ENCODE measurements at regions not wholly inside any gene's neighbourhood (a gene's known extent, or its start where the extent isn't known, plus 50 kb on each side); places are given as distances from the start of the nearest gene placed in this dataset.

DNA sequence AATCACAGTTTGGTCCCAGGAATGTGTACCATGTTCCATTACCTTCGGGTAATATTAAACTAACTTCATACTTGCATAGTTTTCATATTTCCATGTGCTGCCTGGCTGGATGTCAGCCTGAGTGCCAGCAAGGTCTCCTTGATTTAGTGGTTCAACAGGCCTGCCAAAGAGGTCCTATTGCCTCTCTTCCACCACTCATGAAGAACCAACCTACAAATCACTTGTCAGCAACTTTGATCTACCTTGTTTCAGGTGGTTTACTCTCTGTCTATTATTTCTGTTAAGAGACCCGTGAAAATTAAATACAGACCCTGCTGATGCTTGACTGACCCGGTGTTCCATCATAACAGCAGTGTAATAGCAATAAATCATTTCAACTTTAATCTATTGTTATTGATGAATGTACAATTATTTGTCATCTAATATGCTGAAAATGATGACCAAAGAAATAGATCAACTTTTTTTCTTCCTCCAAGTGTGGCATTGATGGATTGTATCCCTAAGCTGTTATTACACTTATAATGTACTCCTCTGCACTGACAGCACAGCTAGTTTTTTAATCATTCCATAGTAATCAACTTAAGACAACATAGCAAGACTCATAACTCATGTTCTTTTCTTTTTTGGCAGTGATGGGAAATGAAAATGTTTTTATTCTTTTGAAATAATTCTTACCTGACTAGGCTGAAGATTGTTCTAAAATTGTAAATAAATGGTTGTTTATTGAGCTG lies 1220.2 kb upstream of the ACVR2A start:
- H3K4me3 ChIP-seq (ENCODE audit: low read length) = no peak overlapping the region
- no peak for DNase-seq (ENCODE audit: low read depth)
- TF ChIP-seq, protein P1, sequence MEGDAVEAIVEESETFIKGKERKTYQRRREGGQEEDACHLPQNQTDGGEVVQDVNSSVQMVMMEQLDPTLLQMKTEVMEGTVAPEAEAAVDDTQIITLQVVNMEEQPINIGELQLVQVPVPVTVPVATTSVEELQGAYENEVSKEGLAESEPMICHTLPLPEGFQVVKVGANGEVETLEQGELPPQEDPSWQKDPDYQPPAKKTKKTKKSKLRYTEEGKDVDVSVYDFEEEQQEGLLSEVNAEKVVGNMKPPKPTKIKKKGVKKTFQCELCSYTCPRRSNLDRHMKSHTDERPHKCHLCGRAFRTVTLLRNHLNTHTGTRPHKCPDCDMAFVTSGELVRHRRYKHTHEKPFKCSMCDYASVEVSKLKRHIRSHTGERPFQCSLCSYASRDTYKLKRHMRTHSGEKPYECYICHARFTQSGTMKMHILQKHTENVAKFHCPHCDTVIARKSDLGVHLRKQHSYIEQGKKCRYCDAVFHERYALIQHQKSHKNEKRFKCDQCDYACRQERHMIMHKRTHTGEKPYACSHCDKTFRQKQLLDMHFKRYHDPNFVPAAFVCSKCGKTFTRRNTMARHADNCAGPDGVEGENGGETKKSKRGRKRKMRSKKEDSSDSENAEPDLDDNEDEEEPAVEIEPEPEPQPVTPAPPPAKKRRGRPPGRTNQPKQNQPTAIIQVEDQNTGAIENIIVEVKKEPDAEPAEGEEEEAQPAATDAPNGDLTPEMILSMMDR (conservative IDR thresholded peaks at IDR 0.05; ENCODE audit: low read depth, low read length) = no peak

DNA sequence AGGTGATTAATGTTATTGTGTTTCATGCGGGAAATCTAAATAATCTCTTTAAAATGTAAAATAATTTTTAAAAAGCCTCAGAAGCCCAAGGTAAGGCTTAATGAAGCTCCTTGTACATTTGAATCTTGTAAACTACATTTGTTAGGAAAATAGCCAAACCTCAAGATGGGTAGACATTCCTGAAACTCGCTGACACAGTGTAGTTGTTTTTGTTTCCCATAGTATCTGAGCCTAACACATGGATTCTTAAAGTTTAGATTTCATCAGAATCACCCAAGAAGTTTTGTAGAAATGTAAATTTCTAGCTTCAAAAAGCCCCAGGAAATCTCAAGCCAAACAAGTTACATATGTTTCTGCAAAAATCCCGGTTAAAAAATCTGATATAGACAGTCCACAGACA lies 1221.1 kb upstream of the ACVR2A start:
- no peak overlapping the region for H3K4me3 ChIP-seq (ENCODE audit: low read length)
- TF ChIP-seq, protein P1 (conservative IDR thresholded peaks at IDR 0.05; ENCODE audit: low read depth, low read length) = no peak
- no peak for DNase-seq (ENCODE audit: low read depth)

DNA sequence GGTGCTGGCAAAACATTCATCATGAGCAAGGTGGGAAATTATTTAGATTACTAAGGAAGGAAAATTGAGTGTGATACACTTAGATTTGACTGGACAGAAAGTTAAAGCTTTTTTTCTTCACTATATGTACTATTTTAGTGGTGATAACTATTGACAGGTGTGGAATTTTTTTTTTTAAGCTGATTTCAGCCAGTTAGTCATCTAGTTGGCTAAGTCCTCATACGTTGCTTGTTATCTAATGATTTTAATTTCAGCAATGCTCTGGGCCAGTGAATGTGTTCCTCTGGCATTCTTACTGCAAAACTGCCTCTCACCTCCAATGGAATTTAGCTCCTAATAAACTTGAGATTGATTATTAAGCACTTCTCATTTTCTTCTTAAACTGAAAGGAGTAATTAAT lies 1223.2 kb upstream of the ACVR2A start:
- TF ChIP-seq, protein P1 (conservative IDR thresholded peaks at IDR 0.05; ENCODE audit: low read depth, low read length) = no peak
- H3K4me3 ChIP-seq (ENCODE audit: low read length) = no peak overlapping the region
- DNase-seq (ENCODE audit: low read depth) = no peak

DNA sequence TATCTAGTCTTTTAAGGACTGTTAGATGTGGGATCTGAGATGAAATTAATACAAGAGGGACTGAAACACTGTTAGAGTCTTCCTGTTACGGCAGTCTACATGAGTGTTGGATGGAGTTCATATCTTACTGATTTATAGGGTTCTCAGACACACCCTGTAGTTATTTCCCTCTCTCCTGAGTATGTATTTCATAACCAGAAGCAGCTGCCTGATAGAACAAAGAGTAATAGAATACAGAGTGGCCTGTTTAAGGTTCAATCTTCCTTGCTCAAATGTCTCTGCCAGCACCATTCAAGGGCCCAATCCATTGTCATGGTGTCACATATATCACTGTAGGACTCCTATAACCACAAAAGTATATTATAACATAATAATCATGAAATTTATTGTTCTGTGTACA lies 1229.1 kb upstream of the ACVR2A start:
- no peak overlapping the region for H3K4me3 ChIP-seq (ENCODE audit: low read length)
- DNase-seq (ENCODE audit: low read depth) = no peak
- TF ChIP-seq, protein P1 (conservative IDR thresholded peaks at IDR 0.05; ENCODE audit: low read depth, low read length) = no peak

DNA sequence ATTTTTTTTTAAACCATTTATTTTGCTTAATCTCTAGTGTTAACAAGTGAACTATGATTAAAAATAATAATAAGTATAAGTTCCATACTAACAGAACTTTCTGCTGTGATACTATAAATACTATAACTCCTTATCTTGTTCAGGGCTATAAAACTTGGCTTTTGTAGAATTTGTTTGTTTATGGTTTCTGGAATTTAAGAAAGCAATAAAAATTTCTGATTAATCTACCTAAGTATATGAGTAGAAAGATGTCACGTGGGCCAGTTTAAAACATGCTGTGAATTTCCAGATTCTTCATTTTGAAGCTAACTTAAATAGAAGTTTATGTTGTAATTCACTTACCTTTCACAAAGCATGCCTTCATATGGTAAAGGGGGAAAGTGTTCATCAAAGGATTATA lies 1236.3 kb upstream of the ACVR2A start:
- TF ChIP-seq, protein P1 (conservative IDR thresholded peaks at IDR 0.05; ENCODE audit: low read depth, low read length) = no peak

DNA sequence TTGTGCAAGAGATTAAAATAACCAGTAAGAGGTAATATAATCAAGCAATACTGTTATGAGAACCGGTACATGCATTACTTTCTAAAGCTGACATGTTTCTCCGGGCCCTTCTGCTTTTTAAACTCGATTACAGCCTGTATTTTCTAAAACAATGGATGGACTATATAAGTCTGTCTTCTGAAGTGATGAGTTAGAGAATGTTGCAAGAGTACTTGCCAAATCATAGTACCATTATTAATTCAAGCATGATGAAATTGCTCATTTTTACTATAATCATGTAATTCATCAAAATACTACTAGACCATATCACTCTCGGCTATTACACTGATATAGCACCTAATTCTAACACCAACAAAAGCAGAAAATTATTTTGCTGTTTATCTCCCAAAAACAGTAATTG lies 1240.3 kb upstream of the ACVR2A start:
- no peak overlapping the region for H3K4me3 ChIP-seq (ENCODE audit: low read length)
- no peak for DNase-seq (ENCODE audit: low read depth)

More for the DNA sequence above, 1236.3 kb upstream of the ACVR2A start:
- H3K4me3 ChIP-seq (ENCODE audit: low read length) = no peak overlapping the region
- DNase-seq (ENCODE audit: low read depth) = no peak

DNA sequence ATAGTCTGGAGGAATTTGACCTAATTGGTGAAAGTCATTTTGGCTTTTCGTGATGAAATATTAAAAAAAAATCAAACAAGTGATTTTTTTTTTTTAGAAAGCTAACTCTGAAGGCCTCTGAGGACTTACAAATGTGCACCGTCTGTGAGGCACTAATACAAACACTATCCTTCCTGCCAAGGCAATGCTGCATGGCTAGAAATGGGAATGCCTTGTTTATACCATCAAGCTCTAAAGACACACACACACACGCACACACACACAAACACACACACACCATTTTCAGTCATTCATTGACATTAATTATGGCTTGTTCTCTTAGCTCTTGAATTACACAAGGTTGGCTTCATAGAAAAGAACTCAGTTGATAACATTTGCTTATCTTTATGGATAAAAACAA lies 1242.0 kb upstream of the ACVR2A start:
- DNase-seq (ENCODE audit: low read depth) = no peak
- no peak overlapping the region for H3K4me3 ChIP-seq (ENCODE audit: low read length)
- TF ChIP-seq, protein P1 (conservative IDR thresholded peaks at IDR 0.05; ENCODE audit: low read depth, low read length) = no peak

More for the DNA sequence above, 1240.3 kb upstream of the ACVR2A start:
- TF ChIP-seq, protein P1 (conservative IDR thresholded peaks at IDR 0.05; ENCODE audit: low read depth, low read length) = no peak
